HG03575 (cell line): ENCODE measurements at regions not wholly inside any gene's neighbourhood (a gene's known extent, or its start where the extent isn't known, plus 50 kb on each side); places are given as distances from the start of the nearest gene placed in this dataset.

Experiments used
- ATAC-seq: cut with Tn5 transposase; IDR thresholded peaks from one replicate; pipeline ENCODE4 v1.9.1; 2021; ENCODE audit not compliant: unreplicated experiment, insufficient number of reproducible peaks, low FRiP score; ENCODE audit errors: extremely low read depth

- no peak for ATAC-seq
Observed at GRCh38 chr18:40048253-40048652, 1906.8 kb upstream of the PIK3C3 start.

GRCh38 chr18:40046596-40046995, 1908.4 kb upstream of the PIK3C3 start:
- no peak for ATAC-seq

GRCh38 chr18:40041951-40042350, 1913.1 kb upstream of the PIK3C3 start:
- ATAC-seq, result no peak

GRCh38 chr18:40040574-40040973, 1914.5 kb upstream of the PIK3C3 start:
- ATAC-seq, result no peak

- ATAC-seq, result no peak
Observed at GRCh38 chr18:40037356-40037755, 1917.7 kb upstream of the PIK3C3 start.

GRCh38 chr18:40036861-40037260, 1918.2 kb upstream of the PIK3C3 start:
- ATAC-seq, result no peak

- no peak for ATAC-seq
Observed at GRCh38 chr18:40035966-40036365, 1919.1 kb upstream of the PIK3C3 start.

GRCh38 chr18:40032076-40032475, 1923.0 kb upstream of the PIK3C3 start:
- no peak for ATAC-seq

- no peak for ATAC-seq
Observed at GRCh38 chr18:40031435-40031834, 1923.6 kb upstream of the PIK3C3 start.

- no peak for ATAC-seq
Observed at GRCh38 chr18:40019797-40020392, 1935.1 kb upstream of the PIK3C3 start.

- ATAC-seq, result no peak
Observed at GRCh38 chr18:40018266-40018665, 1936.8 kb upstream of the PIK3C3 start.

GRCh38 chr18:40017021-40017420, 1938.0 kb upstream of the PIK3C3 start:
- no peak for ATAC-seq

- no peak for ATAC-seq
Observed at GRCh38 chr18:40016405-40016804, 1938.6 kb upstream of the PIK3C3 start.

- no peak for ATAC-seq
Observed at GRCh38 chr18:40013001-40013609, 1941.9 kb upstream of the PIK3C3 start.

- no peak for ATAC-seq
Observed at GRCh38 chr18:40011201-40011600, 1943.8 kb upstream of the PIK3C3 start.

GRCh38 chr18:40006634-40007033, 1948.4 kb upstream of the PIK3C3 start:
- ATAC-seq, result no peak

GRCh38 chr18:40004246-40004645, 1950.8 kb upstream of the PIK3C3 start:
- ATAC-seq, result no peak

- ATAC-seq, result no peak
Observed at GRCh38 chr18:39998317-39998716, 1956.7 kb upstream of the PIK3C3 start.

- ATAC-seq, result no peak
Observed at GRCh38 chr18:39994498-39994897, 1960.5 kb upstream of the PIK3C3 start.

GRCh38 chr18:39991696-39992265, 1963.3 kb upstream of the PIK3C3 start:
- ATAC-seq, result no peak

- ATAC-seq, result no peak
Observed at GRCh38 chr18:39990540-39990939, 1964.5 kb upstream of the PIK3C3 start.
